ENCODE measurements at regions not wholly inside any gene's neighbourhood (a gene's known extent, or its start where the extent isn't known, plus 50 kb on each side); places are given as distances from the start of the nearest gene placed in this dataset.

DNA sequence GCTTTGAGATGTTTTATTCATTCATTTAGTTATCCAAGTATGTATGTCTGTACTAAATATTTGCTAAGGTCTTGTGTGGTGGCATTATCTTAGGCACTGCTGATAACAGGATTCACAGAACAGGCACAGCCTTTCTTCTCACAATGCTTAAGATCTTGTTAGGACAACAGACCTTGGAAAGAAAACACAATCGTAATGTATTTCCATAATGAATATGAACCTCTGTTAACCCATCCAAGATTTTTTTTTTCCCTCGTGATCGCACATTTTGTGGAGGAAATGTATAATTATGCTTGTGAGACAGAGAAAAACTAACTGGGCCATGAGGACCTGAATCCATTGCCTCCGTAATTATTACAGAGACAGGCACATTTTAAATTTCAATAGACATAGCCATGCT, 121.9 kb downstream of the NPIPB5 start:
- H3K4me2 ChIP-seq (ENCODE audit: low read depth, low read length), result no peak overlapping the region
- H3K23ac ChIP-seq (ENCODE audit: low read depth, low read length), result no peak overlapping the region
- H3K4me3 ChIP-seq (ENCODE audit: insufficient read depth, low read depth, low read length), result no peak overlapping the region
- WGBS, 2 experiments (ENCODE audit: extremely low coverage in 2 of 2, insufficient read length in 1 of 2), result no CpG with 5 or more reads among the region's 4 CpGs
- CTCF ChIA-PET, result interaction anchor here (0.7 kb wide), 1 partner anchor 40 kb away, joined by 3 read pairs; no protein-coding TSS in a partner anchor
- H3K9me1 ChIP-seq (ENCODE audit: insufficient read depth, low read length), result no peaks in the 10 kb centered on the region
- TF ChIP-seq, protein P1, sequence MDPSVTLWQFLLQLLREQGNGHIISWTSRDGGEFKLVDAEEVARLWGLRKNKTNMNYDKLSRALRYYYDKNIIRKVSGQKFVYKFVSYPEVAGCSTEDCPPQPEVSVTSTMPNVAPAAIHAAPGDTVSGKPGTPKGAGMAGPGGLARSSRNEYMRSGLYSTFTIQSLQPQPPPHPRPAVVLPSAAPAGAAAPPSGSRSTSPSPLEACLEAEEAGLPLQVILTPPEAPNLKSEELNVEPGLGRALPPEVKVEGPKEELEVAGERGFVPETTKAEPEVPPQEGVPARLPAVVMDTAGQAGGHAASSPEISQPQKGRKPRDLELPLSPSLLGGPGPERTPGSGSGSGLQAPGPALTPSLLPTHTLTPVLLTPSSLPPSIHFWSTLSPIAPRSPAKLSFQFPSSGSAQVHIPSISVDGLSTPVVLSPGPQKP (IDR thresholded peaks at IDR 0.05; ENCODE audit: borderline replicate concordance, low read depth, low read length), result no peak
- TF ChIP-seq RAD21 (IDR thresholded peaks at IDR 0.05; ENCODE audit: low read length), result no peak
- TF ChIP-seq BHLHE40 (IDR thresholded peaks at IDR 0.05; ENCODE audit: low read depth, low read length), result no peak
- no peak for TF ChIP-seq POLR2A (IDR thresholded peaks at IDR 0.05; ENCODE audit: low read depth, low read length)
- no peak for TF ChIP-seq RFX5 (IDR thresholded peaks at IDR 0.05; ENCODE audit: low read depth, low read length)
- no peak for ATAC-seq (ENCODE audit: low read depth)
- no peak overlapping the region for H4K5ac ChIP-seq (ENCODE audit: low read depth, low read length)
- dilution Hi-C loops (cut with HindIII; ENCODE audit: low sequenced_read_pairs, unreplicated experiment), result no loop called here
- no peak overlapping the region for H4K8ac ChIP-seq (ENCODE audit: low read depth in 2 of 2, low read length in 2 of 2)
- no peak overlapping the region for H2AFZ ChIP-seq (replicated peaks; ENCODE audit: low read length, poor library complexity)
- H3K4ac ChIP-seq (ENCODE audit: low read depth, low read length), result no peak overlapping the region
- no peak overlapping the region for H3K27ac ChIP-seq (ENCODE audit: insufficient read depth, low read length)
- H3K79me1 ChIP-seq (ENCODE audit: low read depth in 1 of 2, low read length in 2 of 2), result no peaks in the 10 kb centered on the region
- peaks cover 18% of the 10 kb centered on the region for H3K27me3 ChIP-seq (ENCODE audit: control insufficient read depth, insufficient read depth, low read length)
- H3K56ac ChIP-seq (ENCODE audit: extremely low read depth, insufficient read depth, low read length), result no peak overlapping the region
- POLR2A ChIA-PET (ENCODE audit: unreplicated experiment), result no interaction called here
- H3K9me3 ChIP-seq (ENCODE audit: control insufficient read depth, insufficient read depth, low read length), result no peaks in the 10 kb centered on the region
- no peak overlapping the region for H3K14ac ChIP-seq (replicated peaks; ENCODE audit: low read depth, low read length)
- no peaks in the 10 kb centered on the region for H3K4me1 ChIP-seq (ENCODE audit: control insufficient read depth, insufficient read depth, low read length)
- no peak overlapping the region for H2AK5ac ChIP-seq (ENCODE audit: low read depth, low read length)
- no peak overlapping the region for H2BK120ac ChIP-seq (ENCODE audit: low read depth, low read length)
- no peak overlapping the region for H3K9ac ChIP-seq (ENCODE audit: low read depth, low read length)
- H3K18ac ChIP-seq (ENCODE audit: low read depth, low read length), result no peak overlapping the region
- no peaks in the 10 kb centered on the region for H4K20me1 ChIP-seq (ENCODE audit: insufficient read depth, low read length)
- in situ Hi-C loops (cut with MboI; ENCODE audit: low sequenced_read_pairs), result no loop called here
- DNase-seq, result no peak
- no peak overlapping the region for H2BK20ac ChIP-seq (ENCODE audit: low read depth, low read length)
- no peaks in the 10 kb centered on the region for H3K36me3 ChIP-seq (ENCODE audit: control insufficient read depth, insufficient read depth, low read length)
- no peak overlapping the region for H4K91ac ChIP-seq (ENCODE audit: insufficient read depth, low read depth, low read length)
- H2AK9ac ChIP-seq (replicated peaks; ENCODE audit: low read depth, low read length, poor library complexity), result no peak overlapping the region
- no peak overlapping the region for H2BK5ac ChIP-seq (ENCODE audit: low read depth, low read length, poor library complexity, severe bottlenecking)
- intact Hi-C loops (cut with micrococcal nuclease), result no loop called here
- no peak overlapping the region for H2BK15ac ChIP-seq (ENCODE audit: low read depth, low read length)
- no TSS peak for BruUV-seq (replicated peaks)
